ENCODE measurements at regions not wholly inside any gene's neighbourhood (a gene's known extent, or its start where the extent isn't known, plus 50 kb on each side); places are given as distances from the start of the nearest gene placed in this dataset.

DNA sequence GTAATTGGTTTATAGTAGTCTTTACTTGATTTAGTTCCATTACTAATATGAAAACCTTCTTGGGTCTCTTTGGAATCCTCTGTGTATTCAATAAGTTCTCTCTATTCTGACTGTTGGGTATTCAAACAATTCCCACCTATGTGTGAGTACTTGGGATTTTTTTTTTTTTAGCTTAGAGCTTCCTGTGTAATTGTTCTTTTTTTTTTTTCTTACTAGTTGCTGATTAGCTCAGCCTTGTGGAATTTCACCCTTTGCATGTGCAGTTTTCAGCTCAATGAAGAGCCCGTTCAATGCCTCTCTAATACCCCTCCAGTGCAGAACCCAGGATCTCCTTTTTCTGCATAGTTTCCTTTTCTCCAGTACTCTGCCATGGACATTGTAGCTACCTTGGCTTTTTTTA, 339.1 kb upstream of the GALNT5 start:
- TF ChIP-seq POLR2A (IDR thresholded peaks at IDR 0.05; ENCODE audit: low read length) (no peak), GATA1 (IDR thresholded peaks at IDR 0.05; ENCODE audit: low read depth, low read length) (no peak)

Measured in erythroblast (primary cell).